ENCODE measurements at regions not wholly inside any gene's neighbourhood (a gene's known extent, or its start where the extent isn't known, plus 50 kb on each side); places are given as distances from the start of the nearest gene placed in this dataset.

- 80% methylated on average over 6 of the region's 6 CpGs for WGBS (ENCODE audit: low lambda C conversion rate)
- H3K9me3 ChIP-seq (ENCODE audit: low read length) = no peaks in the 10 kb centered on the region
These were observed 140.2 kb upstream of the ZBTB40 start for GRCh38 chr1:22311461-22311860.

GRCh38 chr1:22313321-22313720 is 138.3 kb upstream of the ZBTB40 start:
- CTCF ChIA-PET (ENCODE audit: low intra/inter-chr PET ratio, low total read pairs) = no interaction called here
- ATAC-seq (peak; percentile 73), FAIRE-seq (no peak), DNase-seq (ENCODE audit: low spot score) (no peak)
- Histone ChIP-seq H3K79me2 (ENCODE audit: insufficient read depth, low read length) (no peaks in the 10 kb centered on the region), H3K4me2 (ENCODE audit: low read depth, low read length) (no peak overlapping the region), H3K9ac (ENCODE audit: insufficient read depth, low read depth, low read length) (no peak overlapping the region), H3K4me3 (replicated peaks in 1 of 3; ENCODE audit: insufficient read depth in 1 of 3, low read depth in 2 of 3, low read length in 3 of 3) (no peak overlapping the region), H3K36me3 (replicated peaks in 1 of 2; ENCODE audit: control insufficient read depth in 1 of 2, insufficient read depth in 2 of 2, low read length in 2 of 2) (no peaks in the 10 kb centered on the region), H3K9me3 (ENCODE audit: low read length) (no peaks in the 10 kb centered on the region), H2AFZ (ENCODE audit: low read length) (no peak overlapping the region), H4K20me1 (ENCODE audit: insufficient read depth, low read length) (no peaks in the 10 kb centered on the region), H3K27me3 (ENCODE audit: control insufficient read depth in 1 of 2, insufficient read depth in 2 of 2, low read length in 2 of 2) (peaks cover 1 to 16% of the 10 kb centered on the region in 2 experiments; a peak in 1 of 5 replicates), H3K4me1 (ENCODE audit: insufficient read depth, low read length) (0 out of 2 replicates have a peak, but pooled peaks cover 7% of the 10 kb centered on the region), H3K27ac (ENCODE audit: extremely low read length, insufficient read depth, low read length) (no peak overlapping the region)
- no TSS peak for BruUV-seq (replicated peaks)
- in situ Hi-C loops (cut with HindIII; ENCODE audit: extremely low pct_ligation_motif_present, low pct_unique_long_range_greater_than_20kb) (no loop called here), intact Hi-C loops (cut with micrococcal nuclease; ENCODE audit: unreplicated experiment) (no loop called here)
- TF ChIP-seq ZNF768 (CRISPR knock-in tag; IDR thresholded peaks at IDR 0.05) (0 out of 2 replicates have a peak, but pooled peaks have one; percentile 7), ZFX (CRISPR knock-in tag; IDR thresholded peaks at IDR 0.05; ENCODE audit: low read depth) (no peak)
- POLR2A ChIA-PET = no interaction called here
- WGBS (ENCODE audit: low lambda C conversion rate) = 3% methylated on average over 6 of the region's 8 CpGs

More at GRCh38 chr1:22311461-22311860, 140.2 kb upstream of the ZBTB40 start:
- Histone ChIP-seq H2AFZ (ENCODE audit: low read length) (no peak overlapping the region), H3K4me3 (replicated peaks in 1 of 3; ENCODE audit: insufficient read depth in 1 of 3, low read depth in 2 of 3, low read length in 3 of 3) (no peak overlapping the region), H3K27ac (ENCODE audit: extremely low read length, insufficient read depth, low read length) (no peak overlapping the region), H3K79me2 (ENCODE audit: insufficient read depth, low read length) (no peaks in the 10 kb centered on the region), H3K4me1 (ENCODE audit: insufficient read depth, low read length) (0 out of 2 replicates have a peak, but pooled peaks cover 7% of the 10 kb centered on the region), H3K4me2 (ENCODE audit: low read depth, low read length) (no peak overlapping the region), H3K27me3 (ENCODE audit: control insufficient read depth in 1 of 2, insufficient read depth in 2 of 2, low read length in 2 of 2) (peaks cover 1 to 19% of the 10 kb centered on the region in 2 experiments; a peak in 1 of 5 replicates), H3K9ac (ENCODE audit: insufficient read depth, low read depth, low read length) (no peak overlapping the region), H3K36me3 (replicated peaks in 1 of 2; ENCODE audit: control insufficient read depth in 1 of 2, insufficient read depth in 2 of 2, low read length in 2 of 2) (no peaks in the 10 kb centered on the region), H4K20me1 (ENCODE audit: insufficient read depth, low read length) (no peaks in the 10 kb centered on the region)
- CTCF ChIA-PET (ENCODE audit: low intra/inter-chr PET ratio, low total read pairs) = no interaction called here
- POLR2A ChIA-PET = no interaction called here
- DNase-seq (ENCODE audit: low spot score) (no peak), ATAC-seq (no peak), FAIRE-seq (no peak)
- no TSS peak for BruUV-seq (replicated peaks)
- intact Hi-C loops (cut with micrococcal nuclease; ENCODE audit: unreplicated experiment) = no loop called here
- in situ Hi-C loops (cut with HindIII; ENCODE audit: extremely low pct_ligation_motif_present, low pct_unique_long_range_greater_than_20kb) = no loop called here
- TF ChIP-seq HMG20A (CRISPR knock-in tag; IDR thresholded peaks at IDR 0.05; ENCODE audit: borderline replicate concordance) = no peak
- no peak for TF ChIP-seq ZNF264 (CRISPR knock-in tag; IDR thresholded peaks at IDR 0.05)
- no peak for TF ChIP-seq NFE2 (CRISPR knock-in tag; IDR thresholded peaks at IDR 0.05)
- TF ChIP-seq, protein P1, sequence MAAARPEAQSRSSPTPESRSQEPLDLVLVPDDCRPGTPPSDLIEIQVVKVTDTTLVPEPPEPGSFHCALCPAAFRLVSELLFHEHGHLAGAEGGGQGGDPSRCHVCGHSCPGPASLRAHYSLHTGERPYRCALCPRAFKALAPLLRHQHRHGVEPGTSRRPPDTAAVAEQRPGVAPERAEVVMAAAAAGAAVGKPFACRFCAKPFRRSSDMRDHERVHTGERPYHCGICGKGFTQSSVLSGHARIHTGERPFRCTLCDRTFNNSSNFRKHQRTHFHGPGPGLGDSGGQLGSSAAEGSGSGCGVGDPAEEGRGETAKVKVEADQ (CRISPR knock-in tag; IDR thresholded peaks at IDR 0.05; ENCODE audit: borderline replicate concordance) = no peak
- TF ChIP-seq SRSF4 (IDR thresholded peaks at IDR 0.05; ENCODE audit: low read depth, low read length, poor library complexity, severe bottlenecking) = no peak
- TF ChIP-seq SMARCE1 (IDR thresholded peaks at IDR 0.05; ENCODE audit: borderline replicate concordance) = no peak
- no peak for TF ChIP-seq REL (CRISPR knock-in tag; conservative IDR thresholded peaks at IDR 0.05)
- TF ChIP-seq CCDC6 (CRISPR knock-in tag; IDR thresholded peaks at IDR 0.05) = no peak
- no peak for TF ChIP-seq HNRNPLL (IDR thresholded peaks at IDR 0.05; ENCODE audit: low read depth, low read length, poor library complexity, severe bottlenecking)
- no peak for TF ChIP-seq SAP130 (CRISPR knock-in tag; IDR thresholded peaks at IDR 0.05; ENCODE audit: low read depth)
- no peak for TF ChIP-seq ZBTB8A (CRISPR knock-in tag; IDR thresholded peaks at IDR 0.05; ENCODE audit: borderline replicate concordance, low read depth)
- no peak for TF ChIP-seq ZNF747 (CRISPR knock-in tag; IDR thresholded peaks at IDR 0.05; ENCODE audit: borderline replicate concordance)
- TF ChIP-seq HNF4A (CRISPR knock-in tag; IDR thresholded peaks at IDR 0.05) = no peak

Measured in HepG2 (cell line).